ENCODE measurements at regions not wholly inside any gene's neighbourhood (a gene's known extent, or its start where the extent isn't known, plus 50 kb on each side); places are given as distances from the start of the nearest gene placed in this dataset.

DNA sequence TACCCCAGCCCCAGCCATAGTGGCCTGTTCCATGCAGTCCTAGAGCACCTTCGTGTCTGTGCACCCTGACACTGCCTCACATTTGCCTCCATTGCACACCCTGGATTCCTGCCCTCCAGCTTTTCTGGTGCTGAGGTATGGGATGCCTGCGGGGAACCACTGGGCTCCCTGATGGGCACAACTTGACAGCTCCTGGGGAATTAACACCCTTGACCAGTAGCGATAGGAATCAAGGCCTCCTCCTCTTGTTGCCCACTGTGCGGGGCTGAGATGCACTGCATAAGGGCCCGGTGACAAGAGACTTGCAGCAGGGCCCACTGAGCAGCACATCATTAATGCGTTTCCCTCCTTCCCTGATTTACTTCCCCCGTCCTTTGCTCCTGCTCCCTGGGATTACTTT is 235.6 kb upstream of the MOCS1 start:
- Histone ChIP-seq H3K27ac (ENCODE audit: low read depth, low read length) (no peak overlapping the region), H3K4me3 (ENCODE audit: low read depth, low read length) (no peak overlapping the region), H3K9me3 (ENCODE audit: control insufficient read depth, insufficient read depth, low read length) (no peaks in the 10 kb centered on the region), H3K27me3 (ENCODE audit: control insufficient read depth, insufficient read depth, low read length) (no peaks in the 10 kb centered on the region)
- TF ChIP-seq, protein P1, sequence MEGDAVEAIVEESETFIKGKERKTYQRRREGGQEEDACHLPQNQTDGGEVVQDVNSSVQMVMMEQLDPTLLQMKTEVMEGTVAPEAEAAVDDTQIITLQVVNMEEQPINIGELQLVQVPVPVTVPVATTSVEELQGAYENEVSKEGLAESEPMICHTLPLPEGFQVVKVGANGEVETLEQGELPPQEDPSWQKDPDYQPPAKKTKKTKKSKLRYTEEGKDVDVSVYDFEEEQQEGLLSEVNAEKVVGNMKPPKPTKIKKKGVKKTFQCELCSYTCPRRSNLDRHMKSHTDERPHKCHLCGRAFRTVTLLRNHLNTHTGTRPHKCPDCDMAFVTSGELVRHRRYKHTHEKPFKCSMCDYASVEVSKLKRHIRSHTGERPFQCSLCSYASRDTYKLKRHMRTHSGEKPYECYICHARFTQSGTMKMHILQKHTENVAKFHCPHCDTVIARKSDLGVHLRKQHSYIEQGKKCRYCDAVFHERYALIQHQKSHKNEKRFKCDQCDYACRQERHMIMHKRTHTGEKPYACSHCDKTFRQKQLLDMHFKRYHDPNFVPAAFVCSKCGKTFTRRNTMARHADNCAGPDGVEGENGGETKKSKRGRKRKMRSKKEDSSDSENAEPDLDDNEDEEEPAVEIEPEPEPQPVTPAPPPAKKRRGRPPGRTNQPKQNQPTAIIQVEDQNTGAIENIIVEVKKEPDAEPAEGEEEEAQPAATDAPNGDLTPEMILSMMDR (IDR thresholded peaks at IDR 0.05; ENCODE audit: low read depth, low read length), result no peak
- CTCF ChIA-PET, result no interaction called here
- POLR2A ChIA-PET, result no interaction called here
- no peak for DNase-seq (ENCODE audit: low read depth, low spot score)

DNA sequence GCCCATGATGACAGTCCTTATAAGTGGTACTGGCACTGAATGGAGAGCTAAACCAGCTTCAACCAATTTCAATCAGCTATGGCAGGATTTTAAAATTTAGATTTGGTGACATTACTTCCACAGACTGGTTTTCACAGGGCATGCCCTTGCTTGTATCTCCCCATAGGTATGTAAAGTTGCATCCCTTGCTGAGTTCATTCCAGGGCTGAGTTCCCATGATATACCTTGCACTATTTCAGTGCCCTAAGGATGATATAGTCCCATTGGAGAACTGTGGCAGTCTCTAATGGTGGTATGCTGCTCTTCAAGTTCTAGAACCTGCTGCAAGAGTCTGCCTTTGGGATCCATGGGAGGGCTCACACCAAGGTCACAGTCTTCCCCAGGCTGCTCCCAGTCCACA is 232.7 kb upstream of the MOCS1 start:
- no peak for DNase-seq (ENCODE audit: low read depth, low spot score)
- POLR2A ChIA-PET, result no interaction called here
- Histone ChIP-seq H3K27me3 (ENCODE audit: control insufficient read depth, insufficient read depth, low read length) (no peaks in the 10 kb centered on the region), H3K9me3 (ENCODE audit: control insufficient read depth, insufficient read depth, low read length) (no peaks in the 10 kb centered on the region; the same call in 1 of the 2 replicates), H3K4me3 (ENCODE audit: low read depth, low read length) (no peak overlapping the region), H3K27ac (ENCODE audit: low read depth, low read length) (no peak overlapping the region)
- TF ChIP-seq, protein P1 (IDR thresholded peaks at IDR 0.05; ENCODE audit: low read depth, low read length), result no peak
- CTCF ChIA-PET, result no interaction called here

DNA sequence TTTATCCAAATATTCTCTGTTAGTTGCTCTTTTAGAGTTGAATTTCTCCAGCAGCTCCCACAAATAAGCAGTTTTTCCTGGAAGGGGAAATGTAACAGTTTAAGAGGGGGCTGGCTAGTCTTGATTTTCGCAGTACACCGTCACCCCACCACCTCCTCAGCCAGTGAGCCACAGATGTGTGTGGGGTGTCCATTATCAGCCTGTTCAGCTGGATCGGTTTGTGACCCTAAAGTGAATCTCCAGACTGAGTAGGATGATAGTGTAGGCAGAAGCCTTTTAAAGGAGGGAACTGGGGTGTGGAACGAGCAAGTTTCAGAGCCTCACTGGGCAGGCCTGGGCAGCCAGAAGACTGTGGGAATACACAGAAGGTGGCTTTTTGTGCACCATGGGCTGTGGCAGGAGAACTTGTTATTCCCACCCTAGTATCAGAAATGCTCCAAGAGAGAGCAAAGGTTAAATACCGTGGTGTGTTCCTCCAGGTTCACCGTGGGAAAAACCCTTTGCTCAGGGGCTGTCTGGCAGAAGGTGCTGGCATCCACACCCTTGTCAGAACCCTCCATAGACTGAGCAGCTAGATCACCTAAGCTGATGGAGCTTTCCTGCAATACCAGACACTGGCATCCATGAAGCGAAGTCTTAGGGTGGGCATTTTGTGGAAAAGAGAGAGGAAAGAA is 230.9 kb upstream of the MOCS1 start:
- H3K27me3 ChIP-seq (ENCODE audit: control insufficient read depth, insufficient read depth, low read length), result no peaks in the 10 kb centered on the region
- no peaks in the 10 kb centered on the region; the same call in 1 of the 2 replicates for H3K9me3 ChIP-seq (ENCODE audit: control insufficient read depth, insufficient read depth, low read length)
- no peak overlapping the region for H3K4me3 ChIP-seq (ENCODE audit: low read depth, low read length)
- no peak overlapping the region for H3K27ac ChIP-seq (ENCODE audit: low read depth, low read length)
- no peak for DNase-seq (ENCODE audit: low read depth, low spot score)
- TF ChIP-seq, protein P1 (IDR thresholded peaks at IDR 0.05; ENCODE audit: low read depth, low read length), result no peak
- ChIA-PET POLR2A (no interaction called here), CTCF (no interaction called here)

- H3K27me3 ChIP-seq (ENCODE audit: control insufficient read depth, insufficient read depth, low read length), result no peaks in the 10 kb centered on the region
- H3K9me3 ChIP-seq (ENCODE audit: control insufficient read depth, insufficient read depth, low read length), result no peaks in the 10 kb centered on the region; the same call in 1 of the 2 replicates
- no peak for DNase-seq (ENCODE audit: low read depth, low spot score)
- ChIA-PET CTCF (no interaction called here), POLR2A (no interaction called here)
- H3K4me3 ChIP-seq (ENCODE audit: low read depth, low read length), result no peak overlapping the region
- TF ChIP-seq, protein P1 (IDR thresholded peaks at IDR 0.05; ENCODE audit: low read depth, low read length), result no peak
- no peak overlapping the region for H3K27ac ChIP-seq (ENCODE audit: low read depth, low read length)
These were observed 230.1 kb upstream of the MOCS1 start for GRCh38 chr6:40164345-40164755.

GRCh38 chr6:40163924-40164323 is 229.7 kb upstream of the MOCS1 start:
- ChIA-PET POLR2A (no interaction called here), CTCF (no interaction called here)
- no peak for DNase-seq (ENCODE audit: low read depth, low spot score)
- TF ChIP-seq, protein P1 (IDR thresholded peaks at IDR 0.05; ENCODE audit: low read depth, low read length), result no peak
- H3K27ac ChIP-seq (ENCODE audit: low read depth, low read length), result no peak overlapping the region
- H3K9me3 ChIP-seq (ENCODE audit: control insufficient read depth, insufficient read depth, low read length), result no peaks in the 10 kb centered on the region; the same call in 1 of the 2 replicates
- H3K4me3 ChIP-seq (ENCODE audit: low read depth, low read length), result no peak overlapping the region
- H3K27me3 ChIP-seq (ENCODE audit: control insufficient read depth, insufficient read depth, low read length), result no peaks in the 10 kb centered on the region
